ENCODE measurements at regions not wholly inside any gene's neighbourhood (a gene's known extent, or its start where the extent isn't known, plus 50 kb on each side); places are given as distances from the start of the nearest gene placed in this dataset.

DNA sequence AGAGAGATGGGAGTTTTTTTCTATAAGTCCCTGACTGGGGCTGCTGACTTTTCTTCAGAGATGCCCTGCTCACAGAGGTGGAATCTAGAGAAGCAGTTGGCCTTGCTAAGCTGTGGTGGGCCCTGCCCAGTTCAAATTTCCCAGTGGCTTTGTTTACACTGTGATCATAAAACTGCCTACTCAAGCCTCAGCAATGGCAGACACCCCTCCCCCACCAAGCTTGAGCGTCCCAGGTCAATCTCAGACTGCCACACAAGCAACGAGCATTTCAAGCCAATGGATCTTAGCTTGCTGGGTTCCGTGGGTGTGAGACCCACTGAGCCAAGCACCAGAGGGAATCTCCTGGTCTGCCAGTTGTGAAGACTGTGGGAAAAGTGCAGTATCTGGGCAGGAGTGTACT is 199.8 kb upstream of the WDFY3 start:
- H3F3A ChIP-seq (ENCODE audit: insufficient read depth): no peaks in the 10 kb centered on the region
- H3K9ac ChIP-seq: no peak overlapping the region
- WGBS, 2 experiments (ENCODE audit: low coverage in 1 of 2, low lambda C conversion rate in 2 of 2, missing lambda C conversion rate in 2 of 2): 29 to 44% methylated on average over 3 of the region's 3 CpGs
- no peak for DNase-seq
- no peak overlapping the region for H3K4me2 ChIP-seq (ENCODE audit: unreplicated experiment)
- no peak for TF ChIP-seq EZH2phosphoT487 (IDR thresholded peaks at IDR 0.05; ENCODE audit: insufficient read depth, low read depth)
- TF ChIP-seq EZH2 (IDR thresholded peaks at IDR 0.05; ENCODE audit: insufficient read depth, poor library complexity, severe bottlenecking): no peak
- no peaks in the 10 kb centered on the region for H3K79me2 ChIP-seq (ENCODE audit: insufficient read depth)
- in situ Hi-C loops (cut with MboI): no loop called here
- H3K27me3 ChIP-seq (replicated peaks; ENCODE audit: insufficient read depth): 0 out of 2 replicates have a peak, but pooled peaks cover 12% of the 10 kb centered on the region
- H2AFZ ChIP-seq: no peak overlapping the region
- no peak overlapping the region for H3K27ac ChIP-seq
- no peak overlapping the region for H3K4me3 ChIP-seq
- no peaks in the 10 kb centered on the region for H4K20me1 ChIP-seq (ENCODE audit: insufficient read depth)
- H3K4me1 ChIP-seq (ENCODE audit: insufficient read depth): no peaks in the 10 kb centered on the region
- no peaks in the 10 kb centered on the region for H3K9me3 ChIP-seq (ENCODE audit: low read depth)
- no peaks in the 10 kb centered on the region for H3K9me2 ChIP-seq (ENCODE audit: insufficient read depth)
- no peaks in the 10 kb centered on the region for H3K36me3 ChIP-seq (ENCODE audit: low read depth)

DNA sequence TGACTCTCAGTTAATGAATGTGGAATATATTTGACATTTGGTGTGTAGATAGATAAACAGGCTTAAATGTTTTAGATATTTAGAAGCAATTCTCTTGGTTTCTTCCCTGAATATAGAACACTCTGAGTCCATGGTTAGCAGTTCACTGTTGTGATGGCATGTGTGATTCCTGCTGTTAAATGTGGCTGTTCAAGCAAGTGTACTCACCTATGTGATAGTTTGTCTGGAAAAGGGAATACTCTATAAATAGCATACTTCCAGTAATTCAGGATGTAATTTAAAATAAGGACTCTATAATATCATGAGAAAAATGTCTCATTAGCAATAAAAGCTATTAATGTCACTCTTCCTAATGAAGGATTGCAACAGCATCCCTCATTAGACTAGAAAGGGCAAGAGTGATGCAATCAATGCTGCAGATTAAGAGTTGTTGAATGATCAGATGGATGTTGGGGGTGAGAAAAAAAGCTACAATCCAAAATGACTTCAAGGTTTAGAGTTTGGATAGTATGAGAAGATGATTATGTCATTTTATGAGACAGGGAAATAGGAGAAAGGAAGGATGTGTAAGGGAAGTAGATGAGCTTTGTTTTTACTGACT is 201.8 kb upstream of the WDFY3 start:
- Histone ChIP-seq H3K9me2 (ENCODE audit: insufficient read depth) (no peaks in the 10 kb centered on the region), H3K9me3 (ENCODE audit: low read depth) (no peaks in the 10 kb centered on the region), H4K20me1 (ENCODE audit: insufficient read depth) (no peaks in the 10 kb centered on the region), H3K4me3 (no peak overlapping the region), H3K4me2 (ENCODE audit: unreplicated experiment) (no peak overlapping the region), H3K27me3 (replicated peaks; ENCODE audit: insufficient read depth) (0 out of 2 replicates have a peak, but pooled peaks cover 8% of the 10 kb centered on the region), H3K4me1 (ENCODE audit: insufficient read depth) (no peaks in the 10 kb centered on the region), H3F3A (ENCODE audit: insufficient read depth) (no peaks in the 10 kb centered on the region), H3K9ac (no peak overlapping the region), H3K79me2 (ENCODE audit: insufficient read depth) (no peaks in the 10 kb centered on the region), H2AFZ (no peak overlapping the region), H3K27ac (no peak overlapping the region), H3K36me3 (ENCODE audit: low read depth) (no peaks in the 10 kb centered on the region)
- in situ Hi-C loops (cut with MboI): no loop called here
- no peak for DNase-seq
- TF ChIP-seq EZH2 (IDR thresholded peaks at IDR 0.05; ENCODE audit: insufficient read depth, poor library complexity, severe bottlenecking) (no peak), EZH2phosphoT487 (IDR thresholded peaks at IDR 0.05; ENCODE audit: insufficient read depth, low read depth) (no peak)

DNA sequence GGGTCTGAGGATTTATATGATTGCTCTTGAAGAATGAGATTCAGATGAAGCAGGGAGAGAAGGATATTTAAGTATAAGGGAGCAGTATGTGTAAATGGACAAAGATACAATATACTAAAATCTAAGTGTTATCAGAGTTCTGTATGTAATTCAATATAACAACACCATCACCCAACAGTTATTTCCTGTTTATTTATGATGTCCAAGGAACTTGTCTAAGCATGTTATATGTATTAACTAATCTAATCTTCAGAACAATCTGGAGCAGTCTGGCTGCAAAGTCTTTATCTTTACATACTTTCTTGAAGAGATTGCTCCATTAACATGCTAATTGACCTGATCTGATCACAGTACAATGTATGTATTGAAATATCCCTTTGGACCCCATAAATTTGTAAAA is 203.8 kb upstream of the WDFY3 start:
- Histone ChIP-seq H3K9me2 (ENCODE audit: insufficient read depth) (no peaks in the 10 kb centered on the region), H3K27me3 (replicated peaks; ENCODE audit: insufficient read depth) (no peaks in the 10 kb centered on the region), H4K20me1 (ENCODE audit: insufficient read depth) (no peaks in the 10 kb centered on the region), H3K79me2 (ENCODE audit: insufficient read depth) (no peaks in the 10 kb centered on the region), H3K9ac (no peak overlapping the region), H2AFZ (no peak overlapping the region), H3F3A (ENCODE audit: insufficient read depth) (no peaks in the 10 kb centered on the region), H3K27ac (no peak overlapping the region), H3K4me1 (ENCODE audit: insufficient read depth) (no peaks in the 10 kb centered on the region), H3K36me3 (ENCODE audit: low read depth) (no peaks in the 10 kb centered on the region), H3K4me2 (ENCODE audit: unreplicated experiment) (no peak overlapping the region), H3K4me3 (no peak overlapping the region), H3K9me3 (ENCODE audit: low read depth) (no peaks in the 10 kb centered on the region)
- no peak for TF ChIP-seq EZH2 (IDR thresholded peaks at IDR 0.05; ENCODE audit: insufficient read depth, poor library complexity, severe bottlenecking)
- no peak for TF ChIP-seq EZH2phosphoT487 (IDR thresholded peaks at IDR 0.05; ENCODE audit: insufficient read depth, low read depth)
- DNase-seq: no peak
- in situ Hi-C loops (cut with MboI): no loop called here

DNA sequence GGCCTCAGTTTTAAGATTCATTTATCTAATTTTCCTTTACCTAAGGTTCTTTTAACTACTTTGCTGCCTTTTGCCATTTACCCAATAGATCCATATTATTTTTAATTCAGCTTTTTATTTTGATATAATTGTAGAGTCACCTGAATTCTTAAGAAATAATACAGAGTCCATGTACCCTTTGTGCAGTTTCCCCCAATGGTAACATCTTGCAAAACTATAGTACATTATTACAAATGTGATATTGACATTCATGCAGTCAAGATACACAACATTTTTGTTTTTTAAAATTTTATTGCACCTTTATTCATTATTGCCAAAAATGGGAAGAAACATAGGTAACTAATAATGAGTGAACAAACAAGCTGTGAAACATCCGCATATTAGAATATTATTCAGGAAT is 208.7 kb upstream of the WDFY3 start:
- no peak overlapping the region for H3K4me2 ChIP-seq (ENCODE audit: unreplicated experiment)
- no peaks in the 10 kb centered on the region for H3K9me3 ChIP-seq (ENCODE audit: low read depth)
- no peaks in the 10 kb centered on the region for H3F3A ChIP-seq (ENCODE audit: insufficient read depth)
- H3K36me3 ChIP-seq (ENCODE audit: low read depth): no peaks in the 10 kb centered on the region
- in situ Hi-C loops (cut with MboI): no loop called here
- H4K20me1 ChIP-seq (ENCODE audit: insufficient read depth): no peaks in the 10 kb centered on the region
- no peak for DNase-seq
- H3K27ac ChIP-seq: no peak overlapping the region
- no peaks in the 10 kb centered on the region for H3K4me1 ChIP-seq (ENCODE audit: insufficient read depth)
- no peak overlapping the region for H3K9ac ChIP-seq
- H3K4me3 ChIP-seq: no peak overlapping the region
- no peaks in the 10 kb centered on the region for H3K27me3 ChIP-seq (replicated peaks; ENCODE audit: insufficient read depth)
- H2AFZ ChIP-seq: no peak overlapping the region
- TF ChIP-seq EZH2 (IDR thresholded peaks at IDR 0.05; ENCODE audit: insufficient read depth, poor library complexity, severe bottlenecking) (no peak), EZH2phosphoT487 (IDR thresholded peaks at IDR 0.05; ENCODE audit: insufficient read depth, low read depth) (no peak)
- H3K9me2 ChIP-seq (ENCODE audit: insufficient read depth): no peaks in the 10 kb centered on the region
- no peaks in the 10 kb centered on the region for H3K79me2 ChIP-seq (ENCODE audit: insufficient read depth)
- WGBS, 2 experiments (ENCODE audit: low coverage in 1 of 2, low lambda C conversion rate in 2 of 2, missing lambda C conversion rate in 2 of 2): 81 to 84% methylated on average over 1 of the region's 1 CpG

DNA sequence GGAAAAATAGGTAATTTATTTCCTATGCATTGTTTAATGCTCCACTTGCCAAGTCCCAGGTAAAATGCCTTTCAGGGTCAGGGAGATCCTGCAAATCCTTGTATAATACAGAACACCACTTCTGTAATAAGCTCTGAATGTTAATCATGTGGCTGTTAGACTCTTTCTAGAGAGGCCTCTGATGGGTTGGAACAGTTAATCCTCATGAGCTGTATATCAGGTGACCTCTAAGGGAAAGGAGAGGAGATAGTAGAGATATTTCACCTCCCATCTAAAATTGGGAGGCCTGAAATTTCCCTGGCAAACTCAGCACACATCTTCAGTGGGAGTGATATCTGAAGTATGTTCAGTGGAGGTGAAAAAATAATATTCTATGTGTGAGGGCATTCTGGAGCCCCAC is 210.6 kb upstream of the WDFY3 start:
- no peaks in the 10 kb centered on the region for H3K9me2 ChIP-seq (ENCODE audit: insufficient read depth)
- H3K9me3 ChIP-seq (ENCODE audit: low read depth): no peaks in the 10 kb centered on the region
- no peak for DNase-seq
- no peaks in the 10 kb centered on the region for H3K27me3 ChIP-seq (replicated peaks; ENCODE audit: insufficient read depth)
- TF ChIP-seq EZH2phosphoT487 (IDR thresholded peaks at IDR 0.05; ENCODE audit: insufficient read depth, low read depth) (no peak), EZH2 (IDR thresholded peaks at IDR 0.05; ENCODE audit: insufficient read depth, poor library complexity, severe bottlenecking) (no peak)
- H3K27ac ChIP-seq: no peak overlapping the region
- H3K36me3 ChIP-seq (ENCODE audit: low read depth): no peaks in the 10 kb centered on the region
- no peak overlapping the region for H2AFZ ChIP-seq
- H3K4me2 ChIP-seq (ENCODE audit: unreplicated experiment): no peak overlapping the region
- no peaks in the 10 kb centered on the region for H4K20me1 ChIP-seq (ENCODE audit: insufficient read depth)
- H3K9ac ChIP-seq: no peak overlapping the region
- H3F3A ChIP-seq (ENCODE audit: insufficient read depth): no peaks in the 10 kb centered on the region
- H3K4me1 ChIP-seq (ENCODE audit: insufficient read depth): no peaks in the 10 kb centered on the region
- in situ Hi-C loops (cut with MboI): no loop called here
- no peaks in the 10 kb centered on the region for H3K79me2 ChIP-seq (ENCODE audit: insufficient read depth)
- H3K4me3 ChIP-seq: no peak overlapping the region
